Breast epithelium (tissue), 4 donors: ENCODE measurements at regions not wholly inside any gene's neighbourhood (a gene's known extent, or its start where the extent isn't known, plus 50 kb on each side); places are given as distances from the start of the nearest gene placed in this dataset.

Experiments
- DNase-seq, 2 donors: peaks; one replicate each; pipeline ENCODE4 v3.0.0-alpha.2; 2019; ENCODE audit warnings: low spot score in 2 of 2
- H3K27ac ChIP-seq, 2 donors: fragments of 200-600 bp; sonication (generic) in 1 of 2; one replicate each; pipeline ENCODE4 v1.5.1; 2016 to 2019; ENCODE audit warnings: mild to moderate bottlenecking in 1 of 2
- H3K27me3 ChIP-seq, 2 donors: fragments of 200-600 bp; sonication (generic) in 1 of 2; one replicate each; pipeline versions ENCODE4 v1.5.1 to v1.6.0; 2017 to 2019; ENCODE audit warnings: control low read depth in 1 of 2, mild to moderate bottlenecking in 1 of 2
- H3K36me3 ChIP-seq: fragments of 200-600 bp; one replicate; pipeline ENCODE4 v1.5.1; 2019
- H3K4me1 ChIP-seq, 2 donors: fragments of 200-600 bp; sonication (generic); one replicate each; pipeline ENCODE4 v1.5.1; 2016 to 2019; ENCODE audit warnings: control low read depth in 1 of 2
- H3K4me3 ChIP-seq, 3 donors: fragments of 200-600 bp; sonication (generic); 1 replicate in 2 of 3; 2 replicates in 1 of 3; pipeline ENCODE4 v1.5.1; 2016 to 2019; ENCODE audit warnings: mild to moderate bottlenecking in 3 of 3, moderate library complexity in 2 of 3
- H3K9me3 ChIP-seq, 2 donors: fragments of 200-600 bp; sonication (generic) in 1 of 2; one replicate each; pipeline ENCODE4 v1.5.1; 2016 to 2019; ENCODE audit warnings: control low read depth in 1 of 2
- POLR2A ChIP-seq: fragments of 450-650 bp; IDR thresholded peaks from one replicate; pipeline ENCODE4 v1.6.1; 2016; ENCODE audit warnings: antibody characterized with exemption, mild to moderate bottlenecking, moderate library complexity
- POLR2AphosphoS5 ChIP-seq, 3 donors: sonication (generic); formaldehyde crosslinking; IDR thresholded peaks; one replicate each; pipeline ENCODE4 v1.6.1; 2017; ENCODE audit warnings: antibody characterized with exemption in 3 of 3
- intact Hi-C: fragments of 100-400 bp; cut with DNase I; formaldehyde crosslinking; loops from one replicate; pipeline ENCODE4 v1.15.1; 2023; ENCODE audit warnings: low total_unique reads
- TF ChIP-seq, protein P1 (sequence below), 3 donors: fragments of 450-650 bp; IDR thresholded peaks; one replicate each; pipeline ENCODE4 v1.5.1; 2016 to 2017; ENCODE audit warnings: antibody characterized with exemption in 3 of 3, mild to moderate bottlenecking in 3 of 3, moderate library complexity in 3 of 3

DNA sequence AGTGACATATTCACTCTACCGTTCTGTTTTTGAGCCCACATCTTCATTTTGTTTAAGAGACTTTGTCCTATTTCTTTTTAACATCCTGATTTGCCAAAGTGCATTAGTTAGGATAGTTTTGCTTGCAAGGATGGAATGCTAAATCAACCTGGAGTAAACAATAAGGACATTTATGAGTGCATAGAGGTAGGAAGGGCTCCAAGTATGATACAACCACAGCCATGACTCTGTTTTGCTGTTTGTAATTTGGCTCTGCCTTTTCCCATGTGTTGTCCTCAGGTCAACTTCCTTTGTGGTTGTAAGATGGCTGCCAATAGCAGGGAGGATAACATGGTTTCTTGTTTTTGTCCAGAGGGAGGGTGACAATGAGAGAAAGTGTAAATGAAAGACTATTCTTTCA is 66.4 kb upstream of the GOLIM4 start:
- H3K4me1 ChIP-seq, result no peaks in the 10 kb centered on the region
- no peaks in the 10 kb centered on the region for H3K9me3 ChIP-seq
- no peak for DNase-seq
- H3K27me3 ChIP-seq, result no peaks in the 10 kb centered on the region
- intact Hi-C loops, result no loop called here
- TF ChIP-seq POLR2A, result no peak
- peak in 1 of 3 donors; percentile 35 for TF ChIP-seq POLR2AphosphoS5 (IDR thresholded peaks at IDR 0.05)
- peak overlapping the region in 1 of 2 donors; percentile 64 for H3K27ac ChIP-seq
- H3K4me3 ChIP-seq, result peak overlapping the region in 1 of 3 donors; percentile 13
- H3K36me3 ChIP-seq, result no peaks in the 10 kb centered on the region

DNA sequence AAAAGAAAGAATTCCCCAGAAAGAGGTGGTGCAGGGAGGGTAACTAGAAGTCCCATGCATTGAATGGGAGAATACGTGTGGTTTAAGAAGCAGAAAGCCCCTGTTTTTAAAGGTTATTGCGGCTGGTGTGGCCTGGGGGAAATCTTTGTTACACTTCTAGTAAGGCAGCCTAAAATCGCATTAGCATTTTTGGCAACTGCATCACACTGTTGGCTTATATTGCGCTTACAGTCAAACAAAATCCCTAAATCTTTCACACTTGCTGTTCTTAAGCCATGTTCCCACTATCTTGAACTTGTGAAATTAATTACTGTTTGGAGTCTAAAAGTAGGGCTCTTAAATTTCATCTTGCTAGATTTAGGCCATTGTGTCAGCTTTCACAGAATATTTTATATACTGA is 66.0 kb upstream of the GOLIM4 start:
- TF ChIP-seq, protein P1, sequence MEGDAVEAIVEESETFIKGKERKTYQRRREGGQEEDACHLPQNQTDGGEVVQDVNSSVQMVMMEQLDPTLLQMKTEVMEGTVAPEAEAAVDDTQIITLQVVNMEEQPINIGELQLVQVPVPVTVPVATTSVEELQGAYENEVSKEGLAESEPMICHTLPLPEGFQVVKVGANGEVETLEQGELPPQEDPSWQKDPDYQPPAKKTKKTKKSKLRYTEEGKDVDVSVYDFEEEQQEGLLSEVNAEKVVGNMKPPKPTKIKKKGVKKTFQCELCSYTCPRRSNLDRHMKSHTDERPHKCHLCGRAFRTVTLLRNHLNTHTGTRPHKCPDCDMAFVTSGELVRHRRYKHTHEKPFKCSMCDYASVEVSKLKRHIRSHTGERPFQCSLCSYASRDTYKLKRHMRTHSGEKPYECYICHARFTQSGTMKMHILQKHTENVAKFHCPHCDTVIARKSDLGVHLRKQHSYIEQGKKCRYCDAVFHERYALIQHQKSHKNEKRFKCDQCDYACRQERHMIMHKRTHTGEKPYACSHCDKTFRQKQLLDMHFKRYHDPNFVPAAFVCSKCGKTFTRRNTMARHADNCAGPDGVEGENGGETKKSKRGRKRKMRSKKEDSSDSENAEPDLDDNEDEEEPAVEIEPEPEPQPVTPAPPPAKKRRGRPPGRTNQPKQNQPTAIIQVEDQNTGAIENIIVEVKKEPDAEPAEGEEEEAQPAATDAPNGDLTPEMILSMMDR (IDR thresholded peaks at IDR 0.05), result no peak
- TF ChIP-seq POLR2AphosphoS5 (IDR thresholded peaks at IDR 0.05) (no peak), POLR2A (no peak)
- Histone ChIP-seq H3K27me3 (no peaks in the 10 kb centered on the region), H3K36me3 (no peaks in the 10 kb centered on the region), H3K9me3 (no peaks in the 10 kb centered on the region), H3K4me1 (no peaks in the 10 kb centered on the region), H3K27ac (peak overlapping the region in 1 of 2 donors; percentile 64), H3K4me3 (peak overlapping the region in 1 of 3 donors; percentile 13)
- intact Hi-C loops, result no loop called here
- no peak for DNase-seq

DNA sequence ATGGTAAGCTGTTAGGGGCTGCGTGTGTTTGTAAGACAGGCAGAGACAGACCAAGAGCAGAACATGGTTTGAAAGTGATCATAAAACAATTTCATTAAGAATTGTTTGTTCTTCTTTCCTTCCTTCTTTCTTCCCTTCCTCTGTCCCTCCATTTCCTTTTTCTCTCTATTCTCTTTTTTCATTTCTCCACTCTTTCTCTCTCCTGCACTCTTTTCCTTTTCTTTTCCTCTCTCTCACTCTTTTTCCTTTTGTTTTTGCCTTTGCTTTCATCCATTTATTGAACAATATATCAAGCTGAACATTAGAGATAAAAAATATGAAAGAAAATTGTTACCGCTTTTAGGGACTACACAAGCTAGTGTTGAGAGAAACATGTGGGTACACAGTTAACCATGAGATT is 62.2 kb upstream of the GOLIM4 start:
- Histone ChIP-seq H3K4me3 (no peak overlapping the region), H3K4me1 (no peaks in the 10 kb centered on the region), H3K9me3 (no peaks in the 10 kb centered on the region), H3K27ac (no peak overlapping the region), H3K36me3 (no peaks in the 10 kb centered on the region), H3K27me3 (no peaks in the 10 kb centered on the region)
- DNase-seq, result no peak
- TF ChIP-seq, protein P1 (IDR thresholded peaks at IDR 0.05), result no peak
- TF ChIP-seq POLR2AphosphoS5 (IDR thresholded peaks at IDR 0.05) (no peak), POLR2A (no peak)
- intact Hi-C loops, result no loop called here

DNA sequence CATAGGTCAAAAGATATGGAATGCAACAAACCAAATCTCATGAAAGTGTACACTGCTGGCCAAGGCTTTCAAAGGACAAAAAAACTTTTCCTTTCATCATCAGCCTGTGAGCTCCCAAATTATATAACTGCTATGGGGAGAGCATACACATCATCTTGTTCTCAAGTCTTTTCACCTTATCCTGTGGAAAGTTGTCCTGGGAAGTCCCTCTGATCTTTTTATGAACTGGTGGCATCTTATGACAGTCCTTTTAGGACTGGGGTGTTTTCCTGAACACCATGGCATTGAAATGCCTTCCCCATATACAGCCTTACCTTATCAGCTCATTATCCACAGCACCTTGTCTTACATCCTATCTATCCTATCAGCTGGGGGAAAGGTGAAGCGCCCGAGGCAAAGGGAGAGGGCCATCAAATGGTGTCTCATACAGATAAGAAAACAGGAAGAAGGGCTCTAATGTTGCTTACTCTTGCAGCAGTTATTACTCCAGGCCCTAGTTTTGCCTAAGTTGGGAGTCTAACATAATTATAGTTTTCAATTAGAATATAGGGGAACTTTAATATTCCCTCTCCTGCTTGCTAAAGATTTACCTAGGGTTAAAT is 61.5 kb upstream of the GOLIM4 start:
- intact Hi-C loops, result no loop called here
- TF ChIP-seq, protein P1 (IDR thresholded peaks at IDR 0.05), result no peak
- TF ChIP-seq POLR2AphosphoS5 (IDR thresholded peaks at IDR 0.05), result no peak
- TF ChIP-seq POLR2A, result no peak

DNA sequence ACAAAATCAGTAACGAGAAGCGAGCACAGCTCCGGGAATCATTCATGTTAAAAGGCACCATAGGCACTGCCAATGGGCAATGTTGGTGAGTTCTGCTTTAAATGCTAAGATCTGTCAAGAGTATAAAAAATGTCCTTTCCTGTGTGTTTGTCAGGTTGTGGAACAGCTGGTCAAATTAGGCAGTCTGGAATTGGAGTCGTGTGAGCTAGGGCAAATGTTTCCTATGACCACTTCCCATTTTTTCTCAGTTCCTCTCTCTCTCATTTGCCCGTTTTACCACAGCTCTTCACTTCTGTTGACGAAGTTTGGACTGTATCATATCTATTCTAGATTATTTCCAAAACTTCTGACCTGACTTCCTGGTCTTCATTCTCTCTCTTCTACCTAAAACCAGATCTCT is 60.8 kb upstream of the GOLIM4 start:
- Histone ChIP-seq H3K4me3 (no peak overlapping the region), H3K27ac (no peak overlapping the region), H3K9me3 (no peaks in the 10 kb centered on the region), H3K36me3 (no peaks in the 10 kb centered on the region), H3K27me3 (no peaks in the 10 kb centered on the region), H3K4me1 (no peaks in the 10 kb centered on the region)
- intact Hi-C loops, result no loop called here
- TF ChIP-seq POLR2A, result no peak
- TF ChIP-seq, protein P1 (IDR thresholded peaks at IDR 0.05), result no peak
- no peak for TF ChIP-seq POLR2AphosphoS5 (IDR thresholded peaks at IDR 0.05)
- DNase-seq, result no peak

More for the DNA sequence above, 61.5 kb upstream of the GOLIM4 start:
- DNase-seq, result no peak
- Histone ChIP-seq H3K36me3 (no peaks in the 10 kb centered on the region), H3K9me3 (no peaks in the 10 kb centered on the region), H3K4me3 (no peak overlapping the region), H3K27me3 (no peaks in the 10 kb centered on the region), H3K4me1 (no peaks in the 10 kb centered on the region), H3K27ac (no peak overlapping the region)
